Gastroesophageal sphincter (tissue), 3 donors: ENCODE measurements at regions not wholly inside any gene's neighbourhood (a gene's known extent, or its start where the extent isn't known, plus 50 kb on each side); places are given as distances from the start of the nearest gene placed in this dataset.

Experiments
- CTCF ChIP-seq, 4 experiments: fragments of 200-600 bp in 2 of 4; fragments of 450-650 bp in 2 of 4; sonication (generic) in 1 of 4; IDR thresholded peaks; one replicate each; pipeline ENCODE4 v1.5.1; 2017 to 2019; ENCODE audit warnings: antibody characterized with exemption in 4 of 4, mild to moderate bottlenecking in 2 of 4, moderate library complexity in 2 of 4
- EP300 ChIP-seq: sonication (generic); formaldehyde crosslinking; IDR thresholded peaks from one replicate; pipeline ENCODE4 v1.6.1; 2017; ENCODE audit warnings: antibody characterized with exemption, mild to moderate bottlenecking
- POLR2A ChIP-seq, 2 donors: fragments of 450-650 bp; IDR thresholded peaks; one replicate each; pipeline ENCODE4 v1.6.1; 2017; ENCODE audit warnings: antibody characterized with exemption in 2 of 2, mild to moderate bottlenecking in 2 of 2, moderate library complexity in 1 of 2
- POLR2AphosphoS5 ChIP-seq: sonication (generic); formaldehyde crosslinking; IDR thresholded peaks from one replicate; pipeline ENCODE4 v1.6.1; 2017; ENCODE audit warnings: antibody characterized with exemption

DNA sequence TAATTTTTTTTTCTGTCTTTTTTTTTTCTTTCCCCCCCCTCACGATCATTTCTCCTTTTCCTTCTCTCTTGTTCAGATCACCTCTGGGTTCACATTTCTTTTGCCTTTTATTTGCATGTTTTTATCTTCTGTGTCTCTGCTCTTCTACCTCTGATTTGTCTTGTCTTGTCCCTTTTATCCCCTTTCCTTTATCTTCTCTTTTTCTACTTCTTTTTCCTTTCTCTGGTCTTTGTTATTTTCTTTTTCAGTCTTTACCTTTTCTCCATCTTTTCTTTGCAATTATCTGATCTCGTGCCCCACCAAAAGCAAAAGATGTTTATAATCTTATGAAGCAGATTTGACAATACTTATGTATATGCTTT, 77.8 kb upstream of the RAP1B start:
- TF ChIP-seq EP300 (no peak), CTCF (IDR thresholded peaks at IDR 0.05) (no peak), POLR2A (IDR thresholded peaks at IDR 0.05) (no peak), POLR2AphosphoS5 (no peak)
